GM23338 (cell line): ENCODE measurements at regions not wholly inside any gene's neighbourhood (a gene's known extent, or its start where the extent isn't known, plus 50 kb on each side); places are given as distances from the start of the nearest gene placed in this dataset.

Source experiments
- ATAC-seq: fragments of 200-7000 bp; cut with Tn5 transposase; 3 replicates; pipeline ENCODE4 v1.9.1; 2020
- DNase-seq: peaks from one replicate; pipeline ENCODE4 v3.0.0-alpha.2; 2015; ENCODE audit warnings: low spot score
- H2AFZ ChIP-seq: fragments of 200-600 bp; sonication (generic); 2 replicates; pipeline ENCODE4 v1.8.0; 2016; ENCODE audit warnings: antibody characterized with exemption, mild to moderate bottlenecking, moderate library complexity
- H3F3A ChIP-seq: fragments of 200-600 bp; sonication (generic); replicated peaks from 2 replicates; pipeline ENCODE4 v1.8.0; 2017; ENCODE audit warnings: antibody characterized with exemption, mixed run types, low read depth
- H3K27ac ChIP-seq: fragments of 200-600 bp; sonication (generic); 2 replicates; pipeline ENCODE4 v1.6.1; 2016; ENCODE audit warnings: low read depth
- H3K27me3 ChIP-seq: fragments of 200-600 bp; sonication (generic); 2 replicates; pipeline ENCODE4 v1.8.0; 2016; ENCODE audit warnings: mild to moderate bottlenecking, mixed run types, moderate library complexity; ENCODE audit not compliant: insufficient read depth
- H3K36me3 ChIP-seq: fragments of 200-600 bp; sonication (generic); 2 replicates; pipeline ENCODE4 v1.8.0; 2016; ENCODE audit warnings: mild to moderate bottlenecking; ENCODE audit not compliant: insufficient read depth
- H3K4me1 ChIP-seq: fragments of 200-600 bp; sonication (generic); 2 replicates; pipeline ENCODE4 v1.8.0; 2016; ENCODE audit warnings: mild to moderate bottlenecking, moderate library complexity; ENCODE audit not compliant: insufficient read depth
- H3K4me2 ChIP-seq: fragments of 200-600 bp; sonication (generic); 2 replicates; pipeline ENCODE4 v1.7.1; 2017; ENCODE audit warnings: mixed run types
- H3K4me3 ChIP-seq: fragments of 200-600 bp; sonication (generic); 2 replicates; pipeline ENCODE4 v1.6.1; 2016; ENCODE audit warnings: mixed run types
- H3K79me2 ChIP-seq: fragments of 200-600 bp; sonication (generic); replicated peaks from 2 replicates; pipeline ENCODE4 v1.8.0; 2017; ENCODE audit warnings: mild to moderate bottlenecking; ENCODE audit not compliant: insufficient read depth
- H3K9me2 ChIP-seq: fragments of 200-600 bp; sonication (generic); 2 replicates; pipeline ENCODE4 v1.8.0; 2017; ENCODE audit not compliant: insufficient read depth
- H4K20me1 ChIP-seq: fragments of 200-600 bp; sonication (generic); replicated peaks from 2 replicates; pipeline ENCODE4 v1.8.0; 2017; ENCODE audit warnings: mild to moderate bottlenecking; ENCODE audit not compliant: insufficient read depth
- H3K27ac Mint-ChIP-seq: 2 replicates; pipeline ENCODE4 v1.8.0; 2020; ENCODE audit warnings: inconsistent platforms, mild to moderate bottlenecking, moderate library complexity, mixed read lengths
- H3K27me3 Mint-ChIP-seq: 3 replicates; pipeline ENCODE4 v1.8.0; 2022; ENCODE audit warnings: low read depth, mild to moderate bottlenecking, moderate library complexity, mixed read lengths, inconsistent platforms; ENCODE audit not compliant: insufficient read depth, poor library complexity
- H3K36me3 Mint-ChIP-seq: 3 replicates; pipeline ENCODE4 v1.8.0; 2021; ENCODE audit warnings: low read depth, mild to moderate bottlenecking, inconsistent platforms, moderate library complexity, mixed read lengths
- H3K4me1 Mint-ChIP-seq: 3 replicates; pipeline ENCODE4 v1.8.0; 2020; ENCODE audit warnings: mild to moderate bottlenecking, inconsistent platforms, mixed read lengths
- H3K4me3 Mint-ChIP-seq: 3 replicates; pipeline ENCODE4 v1.8.0; 2021; ENCODE audit warnings: moderate library complexity, mild to moderate bottlenecking, inconsistent platforms, mixed read lengths
- H3K9me3 Mint-ChIP-seq: 3 replicates; pipeline ENCODE4 v1.8.0; 2020; ENCODE audit warnings: moderate library complexity, mild to moderate bottlenecking, inconsistent platforms, mixed read lengths
- CREB1 ChIP-seq: fragments of 250-450 bp; sonication (Bioruptor Pico); IDR thresholded peaks from 2 replicates; pipeline ENCODE4 v1.5.0; 2020; ENCODE audit warnings: low read depth, mild to moderate bottlenecking, moderate library complexity
- EZH2 ChIP-seq: fragments of 200-600 bp; sonication (generic); IDR thresholded peaks from one replicate; pipeline ENCODE4 v1.8.0; 2017; ENCODE audit warnings: antibody characterized with exemption, mild to moderate bottlenecking, low read depth; ENCODE audit not compliant: unreplicated experiment
- EZH2phosphoT487 ChIP-seq: fragments of 200-600 bp; sonication (generic); IDR thresholded peaks from one replicate; pipeline ENCODE4 v1.8.1; 2018; ENCODE audit warnings: antibody characterized with exemption; ENCODE audit not compliant: unreplicated experiment
- JUNB ChIP-seq: IDR thresholded peaks from one replicate; pipeline ENCODE4 v1.6.1; 2016; ENCODE audit warnings: antibody characterized with exemption; ENCODE audit not compliant: unreplicated experiment
- STAT1 ChIP-seq: IDR thresholded peaks from one replicate; pipeline ENCODE4 v1.6.1; 2016; ENCODE audit warnings: antibody characterized with exemption; ENCODE audit not compliant: unreplicated experiment
- ZNF331 ChIP-seq: fragments of 250-450 bp; sonication (Bioruptor Pico); IDR thresholded peaks from 2 replicates; pipeline ENCODE4 v1.5.0; 2020; ENCODE audit warnings: low read depth, mild to moderate bottlenecking, moderate library complexity
- TF ChIP-seq, protein P1 (sequence below), 2 experiments: fragments of 200-600 bp in 1 of 2; sonication (generic) in 1 of 2; conservative IDR thresholded peaks; 2 replicates each; pipeline versions ENCODE4 v1.5.1 to v1.6.1; 2016 to 2017; ENCODE audit warnings: antibody characterized with exemption in 2 of 2, low read depth in 2 of 2, mild to moderate bottlenecking in 2 of 2, moderate library complexity in 1 of 2

DNA sequence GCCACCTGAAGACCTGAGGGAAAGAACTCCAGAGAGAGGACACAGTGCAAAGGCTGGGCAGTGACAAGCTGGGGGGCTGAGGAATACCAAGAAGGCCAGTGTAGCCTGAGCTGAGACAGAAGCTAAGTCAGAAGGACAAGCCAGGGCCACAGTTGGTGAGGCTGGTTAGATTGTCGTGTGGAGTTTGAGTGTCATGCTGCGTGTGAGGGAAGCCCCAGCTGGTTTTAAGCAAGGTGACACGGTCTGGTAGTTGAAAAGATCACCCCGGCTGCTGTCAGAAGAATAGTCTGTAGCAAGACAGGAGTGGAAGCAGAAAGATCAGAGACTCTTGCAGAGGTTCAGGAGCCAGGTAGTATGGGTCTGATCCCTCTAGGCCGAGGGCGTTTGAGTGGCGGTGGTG lies 50.6 kb upstream of the RMDN2 start:
- Mint-ChIP-seq H3K9me3 (no peaks in the 10 kb centered on the region), H3K27ac (no peak overlapping the region; the same call in 1 of the 2 replicates), H3K27me3 (peaks cover 6% of the 10 kb centered on the region), H3K4me1 (peaks cover 25% of the 10 kb centered on the region), H3K4me3 (no peak overlapping the region), H3K36me3 (no peaks in the 10 kb centered on the region)
- Histone ChIP-seq H3K4me1 (peaks cover 7% of the 10 kb centered on the region; the same call in 1 of the 2 replicates), H3K9me2 (no peaks in the 10 kb centered on the region), H3K36me3 (no peaks in the 10 kb centered on the region), H3K4me3 (no peak overlapping the region), H3F3A (no peaks in the 10 kb centered on the region), H4K20me1 (no peaks in the 10 kb centered on the region), H3K4me2 (no peak overlapping the region), H3K27me3 (no peaks in the 10 kb centered on the region), H3K27ac (no peak overlapping the region), H3K79me2 (no peaks in the 10 kb centered on the region), H2AFZ (no peak overlapping the region)
- no peak for ATAC-seq
- TF ChIP-seq STAT1 (no peak), ZNF331 (no peak), EZH2 (no peak), JUNB (no peak), EZH2phosphoT487 (no peak), CREB1 (no peak)
- TF ChIP-seq, protein P1, sequence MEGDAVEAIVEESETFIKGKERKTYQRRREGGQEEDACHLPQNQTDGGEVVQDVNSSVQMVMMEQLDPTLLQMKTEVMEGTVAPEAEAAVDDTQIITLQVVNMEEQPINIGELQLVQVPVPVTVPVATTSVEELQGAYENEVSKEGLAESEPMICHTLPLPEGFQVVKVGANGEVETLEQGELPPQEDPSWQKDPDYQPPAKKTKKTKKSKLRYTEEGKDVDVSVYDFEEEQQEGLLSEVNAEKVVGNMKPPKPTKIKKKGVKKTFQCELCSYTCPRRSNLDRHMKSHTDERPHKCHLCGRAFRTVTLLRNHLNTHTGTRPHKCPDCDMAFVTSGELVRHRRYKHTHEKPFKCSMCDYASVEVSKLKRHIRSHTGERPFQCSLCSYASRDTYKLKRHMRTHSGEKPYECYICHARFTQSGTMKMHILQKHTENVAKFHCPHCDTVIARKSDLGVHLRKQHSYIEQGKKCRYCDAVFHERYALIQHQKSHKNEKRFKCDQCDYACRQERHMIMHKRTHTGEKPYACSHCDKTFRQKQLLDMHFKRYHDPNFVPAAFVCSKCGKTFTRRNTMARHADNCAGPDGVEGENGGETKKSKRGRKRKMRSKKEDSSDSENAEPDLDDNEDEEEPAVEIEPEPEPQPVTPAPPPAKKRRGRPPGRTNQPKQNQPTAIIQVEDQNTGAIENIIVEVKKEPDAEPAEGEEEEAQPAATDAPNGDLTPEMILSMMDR (conservative IDR thresholded peaks at IDR 0.05; ENCODE audit: low read depth in 2 of 2): no peak
- DNase-seq: no peak
